Lower leg skin (tissue), 4 donors: ENCODE measurements at regions not wholly inside any gene's neighbourhood (a gene's known extent, or its start where the extent isn't known, plus 50 kb on each side); places are given as distances from the start of the nearest gene placed in this dataset.

Experiments
- DNase-seq, 2 donors: peaks; one replicate each; pipeline ENCODE4 v3.0.0-alpha.2; 2019; ENCODE audit warnings: low spot score in 2 of 2
- H3K4me3 ChIP-seq: fragments of 200-600 bp; sonication (generic); 2 replicates; pipeline ENCODE4 v1.5.1; 2017; ENCODE audit warnings: mild to moderate bottlenecking, low read depth; ENCODE audit not compliant: poor library complexity, severe bottlenecking
- POLR2A ChIP-seq, 2 donors: fragments of 450-650 bp; IDR thresholded peaks; one replicate each; pipeline ENCODE4 v1.6.1; 2016 to 2017; ENCODE audit warnings: antibody characterized with exemption in 2 of 2, mild to moderate bottlenecking in 1 of 2, moderate library complexity in 1 of 2
- WGBS, 2 donors: methylation state at CpG; one replicate each; pipeline ENCODE4 v1.1.5; 2018; 5-methylcytosine and 5-hydroxymethylcytosine counted together
- intact Hi-C: fragments of 100-400 bp; cut with DNase I; formaldehyde crosslinking; loops from one replicate; pipeline ENCODE4 v1.15.0; 2023; ENCODE audit warnings: low total_unique reads
- TF ChIP-seq, protein P1 (sequence below), 3 donors: fragments of 450-650 bp; IDR thresholded peaks; one replicate each; pipeline ENCODE4 v1.5.1; 2016; ENCODE audit warnings: antibody characterized with exemption in 3 of 3, mild to moderate bottlenecking in 3 of 3, moderate library complexity in 2 of 3

DNA sequence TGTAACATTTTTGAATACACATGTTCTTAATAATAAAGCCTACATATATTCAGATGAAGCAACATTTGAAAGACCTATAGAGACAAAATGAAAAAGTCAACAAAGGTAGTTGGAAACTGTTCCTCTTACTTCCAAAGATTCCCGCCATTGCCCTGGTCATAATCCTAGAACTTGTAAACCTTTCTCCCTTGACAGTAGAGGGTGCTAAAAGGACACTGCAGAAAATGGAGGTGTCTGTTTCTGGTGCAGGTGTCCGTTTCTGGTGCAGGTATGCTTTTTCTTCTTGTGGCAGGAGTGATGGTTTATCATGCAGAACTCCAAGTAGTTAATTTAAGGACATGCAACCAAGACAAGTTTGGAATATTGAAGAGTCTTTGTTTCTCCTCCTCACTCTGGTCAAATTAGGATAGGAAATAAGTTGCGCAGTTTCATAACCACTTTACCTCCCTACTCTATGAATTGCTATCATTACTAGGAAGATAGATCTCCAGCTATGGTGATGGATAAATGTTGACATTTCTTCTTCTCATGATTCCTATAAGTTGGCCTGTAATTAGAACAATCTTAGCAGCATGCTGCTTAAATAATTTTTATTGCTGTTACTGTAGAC, 56.0 kb upstream of the FAM174A start:
- intact Hi-C loops: no loop called here
- no peak for DNase-seq
- no peak overlapping the region for H3K4me3 ChIP-seq
- WGBS, 2 donors: 56 to 59% methylated on average over 3 of the region's 3 CpGs
- TF ChIP-seq POLR2A (IDR thresholded peaks at IDR 0.05): no peak
- TF ChIP-seq, protein P1, sequence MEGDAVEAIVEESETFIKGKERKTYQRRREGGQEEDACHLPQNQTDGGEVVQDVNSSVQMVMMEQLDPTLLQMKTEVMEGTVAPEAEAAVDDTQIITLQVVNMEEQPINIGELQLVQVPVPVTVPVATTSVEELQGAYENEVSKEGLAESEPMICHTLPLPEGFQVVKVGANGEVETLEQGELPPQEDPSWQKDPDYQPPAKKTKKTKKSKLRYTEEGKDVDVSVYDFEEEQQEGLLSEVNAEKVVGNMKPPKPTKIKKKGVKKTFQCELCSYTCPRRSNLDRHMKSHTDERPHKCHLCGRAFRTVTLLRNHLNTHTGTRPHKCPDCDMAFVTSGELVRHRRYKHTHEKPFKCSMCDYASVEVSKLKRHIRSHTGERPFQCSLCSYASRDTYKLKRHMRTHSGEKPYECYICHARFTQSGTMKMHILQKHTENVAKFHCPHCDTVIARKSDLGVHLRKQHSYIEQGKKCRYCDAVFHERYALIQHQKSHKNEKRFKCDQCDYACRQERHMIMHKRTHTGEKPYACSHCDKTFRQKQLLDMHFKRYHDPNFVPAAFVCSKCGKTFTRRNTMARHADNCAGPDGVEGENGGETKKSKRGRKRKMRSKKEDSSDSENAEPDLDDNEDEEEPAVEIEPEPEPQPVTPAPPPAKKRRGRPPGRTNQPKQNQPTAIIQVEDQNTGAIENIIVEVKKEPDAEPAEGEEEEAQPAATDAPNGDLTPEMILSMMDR (IDR thresholded peaks at IDR 0.05): no peak

DNA sequence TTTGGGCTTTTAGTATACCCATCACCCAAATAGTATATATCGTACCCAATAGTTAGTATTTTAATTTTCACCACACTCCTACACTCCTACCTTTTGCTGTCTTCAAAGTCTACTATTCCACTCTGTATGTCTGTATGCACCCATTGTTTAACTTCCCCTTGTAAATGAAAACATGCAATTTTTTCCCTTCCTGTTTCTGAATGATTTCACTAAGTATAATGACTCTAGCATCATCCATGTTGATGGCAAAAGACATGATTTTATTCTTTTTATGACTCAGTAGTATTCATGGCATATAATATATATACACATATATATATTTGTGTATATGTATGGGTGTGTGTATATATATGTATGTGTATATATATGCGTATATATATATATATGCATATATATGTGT, 63.1 kb upstream of the FAM174A start:
- H3K4me3 ChIP-seq: no peak overlapping the region
- DNase-seq: no peak
- WGBS, 2 donors: 88 to 98% methylated on average over 2 of the region's 2 CpGs
- TF ChIP-seq, protein P1 (IDR thresholded peaks at IDR 0.05): no peak
- no peak for TF ChIP-seq POLR2A (IDR thresholded peaks at IDR 0.05)
- intact Hi-C loops: no loop called here

DNA sequence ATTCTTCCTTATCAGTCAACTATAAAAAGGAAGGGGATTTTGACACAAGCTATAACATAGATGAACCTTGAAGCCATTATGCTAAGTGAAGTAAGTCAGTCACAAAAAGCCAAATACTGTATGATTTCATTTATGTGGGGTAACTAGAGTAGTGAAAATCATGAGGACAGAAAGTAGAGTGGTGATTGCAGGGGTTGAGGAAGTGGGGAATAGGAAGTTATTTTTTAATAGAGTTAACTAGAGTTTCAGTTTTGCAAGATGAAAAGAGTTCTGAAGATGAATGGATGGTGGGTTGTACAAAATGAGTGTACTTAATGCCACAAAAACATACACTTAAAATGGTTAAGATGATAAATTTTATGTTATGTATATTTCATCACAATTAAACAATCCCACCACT, 65.4 kb upstream of the FAM174A start:
- intact Hi-C loops: no loop called here
- no peak for DNase-seq
- TF ChIP-seq, protein P1 (IDR thresholded peaks at IDR 0.05): no peak
- TF ChIP-seq POLR2A (IDR thresholded peaks at IDR 0.05): no peak
- no peak overlapping the region for H3K4me3 ChIP-seq

DNA sequence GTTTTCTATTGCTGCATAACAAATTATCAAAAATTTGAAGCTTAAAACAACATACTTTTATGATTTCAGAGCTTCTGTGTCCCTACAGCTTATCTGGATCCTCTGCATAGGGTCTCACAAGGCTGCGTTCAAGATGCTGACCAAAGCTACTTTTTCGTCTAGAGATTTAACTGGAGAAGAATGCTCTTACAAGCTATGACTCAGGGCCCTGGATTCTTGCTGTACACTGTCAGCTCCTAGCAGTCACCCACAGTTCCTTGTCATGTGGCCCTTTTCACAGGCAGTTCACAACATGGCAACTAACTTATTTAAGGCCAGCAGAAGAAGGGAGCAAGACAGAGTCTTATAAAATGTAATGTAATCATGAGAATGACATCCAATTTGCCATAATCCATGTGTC, 70.8 kb upstream of the FAM174A start:
- WGBS, 2 donors: 92 to 94% methylated on average over 2 of the region's 2 CpGs
- intact Hi-C loops: no loop called here
- no peak for DNase-seq
- TF ChIP-seq POLR2A (IDR thresholded peaks at IDR 0.05): no peak
- TF ChIP-seq, protein P1 (IDR thresholded peaks at IDR 0.05): no peak
- H3K4me3 ChIP-seq: no peak overlapping the region

DNA sequence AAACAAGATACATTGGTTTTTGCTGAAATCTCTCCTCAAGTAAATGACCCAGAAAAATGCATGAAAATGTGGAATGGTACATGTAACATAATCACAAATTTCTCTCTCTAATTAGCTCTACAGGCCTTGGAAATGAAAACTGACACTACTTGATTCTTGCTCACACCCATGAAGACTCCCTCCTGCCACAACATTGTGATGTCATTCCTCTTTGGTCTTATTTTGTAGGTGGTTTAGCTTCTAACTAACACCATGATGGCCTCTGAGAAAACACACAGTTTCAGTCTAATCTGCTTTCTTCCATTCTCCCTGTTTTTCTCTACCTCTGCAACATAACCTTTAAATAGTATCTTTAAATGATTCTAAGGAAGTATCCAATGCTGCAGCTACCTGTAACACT, 78.6 kb upstream of the FAM174A start:
- no peak for DNase-seq
- intact Hi-C loops: no loop called here
- H3K4me3 ChIP-seq: no peak overlapping the region
- TF ChIP-seq, protein P1 (IDR thresholded peaks at IDR 0.05): no peak
- TF ChIP-seq POLR2A (IDR thresholded peaks at IDR 0.05): no peak

DNA sequence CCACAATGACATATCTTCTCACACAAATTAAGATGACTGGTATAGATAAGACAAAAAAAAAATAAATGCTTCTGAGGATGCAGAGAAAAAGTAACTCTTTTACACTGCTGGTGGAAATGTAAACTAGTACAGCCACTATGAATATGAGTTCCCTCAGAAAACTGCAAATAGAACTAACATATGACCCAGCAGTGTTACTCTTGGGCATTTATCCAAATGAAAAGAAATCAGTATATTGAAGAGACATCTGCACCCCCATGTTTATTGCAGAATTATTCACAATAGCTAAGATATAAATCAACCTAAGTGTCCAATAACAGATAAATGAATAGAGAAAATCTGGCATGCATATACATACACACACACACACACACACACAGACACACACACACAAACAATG, 83.0 kb upstream of the FAM174A start:
- no peak overlapping the region for H3K4me3 ChIP-seq
- no peak for TF ChIP-seq POLR2A (IDR thresholded peaks at IDR 0.05)
- TF ChIP-seq, protein P1 (IDR thresholded peaks at IDR 0.05): no peak
- intact Hi-C loops: no loop called here
- DNase-seq: no peak
